Tibial nerve (tissue), 4 donors: ENCODE measurements at regions not wholly inside any gene's neighbourhood (a gene's known extent, or its start where the extent isn't known, plus 50 kb on each side); places are given as distances from the start of the nearest gene placed in this dataset.

Experiments used
- DNase-seq, 2 donors: peaks; one replicate each; pipeline ENCODE4 v3.0.0-alpha.2; 2019; ENCODE audit warnings: low spot score in 2 of 2
- H3K27ac ChIP-seq, 4 donors: fragments of 200-600 bp; sonication (generic) in 3 of 4; one replicate each; pipeline ENCODE4 v1.5.1; 2017 to 2019; ENCODE audit warnings: mild to moderate bottlenecking in 1 of 4
- H3K27me3 ChIP-seq, 2 donors: fragments of 200-600 bp; sonication (generic) in 1 of 2; one replicate each; pipeline versions ENCODE4 v1.5.1 to v1.6.0; 2017 to 2019
- H3K36me3 ChIP-seq, 3 donors: fragments of 200-600 bp; sonication (generic); one replicate each; pipeline ENCODE4 v1.5.1; 2018 to 2019
- H3K4me1 ChIP-seq, 4 donors: fragments of 200-600 bp; sonication (generic) in 3 of 4; one replicate each; pipeline ENCODE4 v1.5.1; 2017 to 2019
- H3K4me3 ChIP-seq, 4 donors: fragments of 200-600 bp; sonication (generic) in 3 of 4; one replicate each; pipeline ENCODE4 v1.5.1; 2017 to 2019; ENCODE audit warnings: mild to moderate bottlenecking in 1 of 4, moderate library complexity in 1 of 4
- H3K9me3 ChIP-seq, 4 donors: fragments of 200-600 bp; sonication (generic) in 3 of 4; one replicate each; pipeline ENCODE4 v1.5.1; 2017 to 2019
- EP300 ChIP-seq, 2 donors: sonication (generic); formaldehyde crosslinking; IDR thresholded peaks; one replicate each; pipeline ENCODE4 v1.6.1; 2017; ENCODE audit warnings: antibody characterized with exemption in 2 of 2, mild to moderate bottlenecking in 1 of 2
- POLR2A ChIP-seq, 2 donors: fragments of 450-650 bp; IDR thresholded peaks; one replicate each; pipeline ENCODE4 v1.6.1; 2017; ENCODE audit warnings: antibody characterized with exemption in 2 of 2, mild to moderate bottlenecking in 2 of 2, moderate library complexity in 2 of 2
- WGBS, 2 donors: methylation state at CpG; one replicate each; pipeline ENCODE4 v1.1.5; 2018; 5-methylcytosine and 5-hydroxymethylcytosine counted together
- TF ChIP-seq, protein P1 (sequence below), 5 experiments: fragments of 200-600 bp in 3 of 5; fragments of 450-650 bp in 2 of 5; sonication (generic) in 3 of 5; IDR thresholded peaks; one replicate each; pipeline ENCODE4 v1.5.1; 2016 to 2019; ENCODE audit warnings: antibody characterized with exemption in 5 of 5, mild to moderate bottlenecking in 3 of 5, moderate library complexity in 2 of 5

GRCh38 chr15:87493803-87494202 is 762.7 kb downstream of the NTRK3 start:
- no peaks in the 10 kb centered on the region for H3K27me3 ChIP-seq
- TF ChIP-seq POLR2A (IDR thresholded peaks at IDR 0.05) (no peak), EP300 (IDR thresholded peaks at IDR 0.05) (no peak)
- TF ChIP-seq, protein P1, sequence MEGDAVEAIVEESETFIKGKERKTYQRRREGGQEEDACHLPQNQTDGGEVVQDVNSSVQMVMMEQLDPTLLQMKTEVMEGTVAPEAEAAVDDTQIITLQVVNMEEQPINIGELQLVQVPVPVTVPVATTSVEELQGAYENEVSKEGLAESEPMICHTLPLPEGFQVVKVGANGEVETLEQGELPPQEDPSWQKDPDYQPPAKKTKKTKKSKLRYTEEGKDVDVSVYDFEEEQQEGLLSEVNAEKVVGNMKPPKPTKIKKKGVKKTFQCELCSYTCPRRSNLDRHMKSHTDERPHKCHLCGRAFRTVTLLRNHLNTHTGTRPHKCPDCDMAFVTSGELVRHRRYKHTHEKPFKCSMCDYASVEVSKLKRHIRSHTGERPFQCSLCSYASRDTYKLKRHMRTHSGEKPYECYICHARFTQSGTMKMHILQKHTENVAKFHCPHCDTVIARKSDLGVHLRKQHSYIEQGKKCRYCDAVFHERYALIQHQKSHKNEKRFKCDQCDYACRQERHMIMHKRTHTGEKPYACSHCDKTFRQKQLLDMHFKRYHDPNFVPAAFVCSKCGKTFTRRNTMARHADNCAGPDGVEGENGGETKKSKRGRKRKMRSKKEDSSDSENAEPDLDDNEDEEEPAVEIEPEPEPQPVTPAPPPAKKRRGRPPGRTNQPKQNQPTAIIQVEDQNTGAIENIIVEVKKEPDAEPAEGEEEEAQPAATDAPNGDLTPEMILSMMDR (IDR thresholded peaks at IDR 0.05): no peak
- no peaks in the 10 kb centered on the region for H3K36me3 ChIP-seq
- peaks cover 0 to 12% (median 0%) of the 10 kb centered on the region in 4 donors for H3K4me1 ChIP-seq
- H3K27ac ChIP-seq: no peak overlapping the region
- H3K9me3 ChIP-seq: no peaks in the 10 kb centered on the region
- no peak overlapping the region for H3K4me3 ChIP-seq
- no peak for DNase-seq

DNA sequence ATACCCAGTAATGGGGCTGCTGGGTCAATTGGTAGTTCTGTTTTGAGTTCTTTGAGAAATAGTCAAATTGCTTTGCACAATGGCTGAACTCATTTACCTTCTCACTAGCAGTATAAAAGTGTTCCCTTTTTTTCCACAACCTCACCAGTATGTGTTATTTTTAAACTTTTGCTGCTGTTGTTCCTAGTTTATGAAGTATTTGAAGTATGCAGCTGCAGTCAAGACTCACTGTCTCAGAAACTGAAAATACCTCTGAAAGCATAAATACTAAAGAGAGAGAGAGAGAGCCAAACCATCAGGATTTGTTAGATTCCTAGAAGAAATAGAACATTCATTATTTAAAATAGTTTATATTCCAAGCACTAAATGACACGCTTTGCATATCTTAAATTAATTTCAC is 764.2 kb downstream of the NTRK3 start:
- 87% methylated on average over 1 of the region's 1 CpG for WGBS, 2 donors
- Histone ChIP-seq H3K27me3 (no peaks in the 10 kb centered on the region), H3K4me1 (peaks cover 0 to 12% (median 0%) of the 10 kb centered on the region in 4 donors), H3K4me3 (no peak overlapping the region), H3K9me3 (no peaks in the 10 kb centered on the region), H3K36me3 (no peaks in the 10 kb centered on the region), H3K27ac (no peak overlapping the region)
- DNase-seq: no peak
- no peak for TF ChIP-seq EP300 (IDR thresholded peaks at IDR 0.05)
- no peak for TF ChIP-seq POLR2A (IDR thresholded peaks at IDR 0.05)

- H3K36me3 ChIP-seq: no peaks in the 10 kb centered on the region
- H3K4me1 ChIP-seq: no peaks in the 10 kb centered on the region
- H3K9me3 ChIP-seq: peaks cover 0 to 3% (median 0%) of the 10 kb centered on the region in 4 donors
- DNase-seq: no peak
- H3K27me3 ChIP-seq: no peaks in the 10 kb centered on the region
- 66 to 79% methylated on average over 4 of the region's 4 CpGs for WGBS, 2 donors
- no peak overlapping the region for H3K27ac ChIP-seq
- H3K4me3 ChIP-seq: no peak overlapping the region
- no peak for TF ChIP-seq POLR2A (IDR thresholded peaks at IDR 0.05)
- TF ChIP-seq, protein P1 (IDR thresholded peaks at IDR 0.05): no peak
- no peak for TF ChIP-seq EP300 (IDR thresholded peaks at IDR 0.05)
These were observed 765.9 kb downstream of the NTRK3 start for GRCh38 chr15:87490666-87491065.

GRCh38 chr15:87489902-87490665 is 766.5 kb downstream of the NTRK3 start:
- no peak for DNase-seq
- no peak overlapping the region for H3K4me3 ChIP-seq
- no peak overlapping the region for H3K27ac ChIP-seq
- H3K9me3 ChIP-seq: peaks cover 0 to 3% (median 0%) of the 10 kb centered on the region in 4 donors
- H3K36me3 ChIP-seq: no peaks in the 10 kb centered on the region
- H3K4me1 ChIP-seq: no peaks in the 10 kb centered on the region
- WGBS, 2 donors: 73 to 82% methylated on average over 4 of the region's 4 CpGs
- no peaks in the 10 kb centered on the region for H3K27me3 ChIP-seq
- TF ChIP-seq POLR2A (IDR thresholded peaks at IDR 0.05): no peak
- no peak for TF ChIP-seq EP300 (IDR thresholded peaks at IDR 0.05)
- TF ChIP-seq, protein P1 (IDR thresholded peaks at IDR 0.05): no peak

DNA sequence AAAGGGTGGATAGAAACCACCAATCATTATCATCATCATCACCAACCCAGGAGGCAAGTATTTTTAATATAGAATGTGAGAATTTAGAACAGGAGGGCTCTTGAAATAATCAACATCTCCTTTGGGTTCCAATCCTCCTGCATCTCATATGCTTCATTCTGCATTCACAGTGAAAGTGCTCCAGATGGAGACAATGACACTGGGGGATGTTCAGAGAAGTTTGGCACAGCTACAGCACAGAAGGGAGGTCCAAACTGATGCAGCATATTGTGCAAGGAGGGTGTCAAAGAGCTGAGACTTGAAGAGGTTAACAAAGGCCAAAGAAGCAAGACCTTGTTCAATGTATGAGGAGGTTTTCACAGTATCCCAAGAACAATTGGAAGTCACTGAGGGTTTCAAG is 767.1 kb downstream of the NTRK3 start:
- no peaks in the 10 kb centered on the region for H3K36me3 ChIP-seq
- TF ChIP-seq, protein P1 (IDR thresholded peaks at IDR 0.05): no peak
- no peak for TF ChIP-seq EP300 (IDR thresholded peaks at IDR 0.05)
- no peak for TF ChIP-seq POLR2A (IDR thresholded peaks at IDR 0.05)
- no peaks in the 10 kb centered on the region for H3K27me3 ChIP-seq
- H3K4me3 ChIP-seq: no peak overlapping the region
- no peak for DNase-seq
- H3K9me3 ChIP-seq: peaks cover 0 to 3% (median 0%) of the 10 kb centered on the region in 4 donors
- H3K27ac ChIP-seq: no peak overlapping the region
- H3K4me1 ChIP-seq: no peaks in the 10 kb centered on the region
